PC-3 (cell line): ENCODE measurements at regions not wholly inside any gene's neighbourhood (a gene's known extent, or its start where the extent isn't known, plus 50 kb on each side); places are given as distances from the start of the nearest gene placed in this dataset.

Experiments used
- ATAC-seq: fragments of 200-7000 bp; cut with Tn5 transposase; 2 replicates; pipeline ENCODE4 v1.9.1; 2020; ENCODE audit warnings: mild to moderate bottlenecking, moderate library complexity
- BruUV-seq: library from RNA; stranded (reverse); fragments of 400-500 nt; replicated peaks from 2 replicates; lab custom pipeline; 2021; lab: Mats Ljungman, UMichigan
- CTCF ChIA-PET: fragments of 300-600 bp; sonication (Branson Sonifier 250); formaldehyde crosslinking; loops from one replicate; lab custom pipeline; 2022; ENCODE audit warnings: antibody characterized with exemption; lab: Charles Lee
- POLR2A ChIA-PET: fragments of 300-600 bp; sonication (Branson Sonifier 250); formaldehyde crosslinking; loops from one replicate; lab custom pipeline; 2022; ENCODE audit warnings: antibody characterized with exemption; ENCODE audit not compliant: unreplicated experiment; lab: Charles Lee
- DNase-seq: peaks from one replicate; pipeline ENCODE4 v3.0.0-alpha.2; 2015
- H2AFZ ChIP-seq: fragments of 300-600 bp; sonication (generic); 2 replicates; pipeline ENCODE4 v1.6.0; 2016; ENCODE audit warnings: antibody characterized with exemption, low read length
- H3F3A ChIP-seq: fragments of 300-600 bp; sonication (generic); one replicate; pipeline ENCODE4 v1.6.0; 2017; ENCODE audit warnings: antibody characterized with exemption, low read length, control low read depth, mild to moderate bottlenecking; ENCODE audit not compliant: unreplicated experiment
- H3K27ac ChIP-seq: fragments of 300-600 bp; sonication (generic); 2 replicates; pipeline ENCODE4 v1.5.1; 2016; ENCODE audit warnings: mild to moderate bottlenecking, low read length
- H3K27me3 ChIP-seq: fragments of 300-600 bp; sonication (generic); 2 replicates; pipeline ENCODE4 v1.6.1; 2016; ENCODE audit warnings: low read length, mixed read lengths
- H3K36me3 ChIP-seq: fragments of 300-600 bp; sonication (generic); 2 replicates; pipeline ENCODE4 v1.6.1; 2016; ENCODE audit warnings: low read depth, mixed run types, low read length, mixed read lengths
- H3K4me1 ChIP-seq: fragments of 300-600 bp; sonication (generic); 2 replicates; pipeline ENCODE4 v1.5.1; 2016; ENCODE audit warnings: low read length; ENCODE audit not compliant: insufficient read depth
- H3K4me2 ChIP-seq: fragments of 300-600 bp; sonication (generic); 2 replicates; pipeline ENCODE4 v1.6.0; 2016; ENCODE audit warnings: low read length
- H3K4me3 ChIP-seq: fragments of 300-600 bp; sonication (generic); 2 replicates; pipeline ENCODE4 v1.5.1; 2016; ENCODE audit warnings: mild to moderate bottlenecking, low read length, mixed read lengths
- H3K79me2 ChIP-seq: fragments of 300-600 bp; sonication (generic); 2 replicates; pipeline ENCODE4 v1.6.1; 2017; ENCODE audit warnings: low read length, mixed read lengths
- H3K9ac ChIP-seq: fragments of 300-600 bp; sonication (generic); 2 replicates; pipeline ENCODE4 v1.6.0; 2016; ENCODE audit warnings: mild to moderate bottlenecking, low read length
- H3K9me2 ChIP-seq: fragments of 300-600 bp; sonication (generic); replicated peaks from 2 replicates; pipeline ENCODE4 v1.6.1; 2016; ENCODE audit warnings: mixed run types, low read length, mixed read lengths
- H3K9me3 ChIP-seq: fragments of 300-600 bp; sonication (generic); 2 replicates; pipeline ENCODE4 v1.6.1; 2016; ENCODE audit warnings: low read length, mixed read lengths
- H4K20me1 ChIP-seq: fragments of 300-600 bp; sonication (generic); 2 replicates; pipeline ENCODE4 v1.6.1; 2016; ENCODE audit warnings: low read length, mixed read lengths
- EZH2 ChIP-seq: fragments of 300-600 bp; sonication (generic); IDR thresholded peaks from one replicate; pipeline ENCODE4 v1.6.1; 2017; ENCODE audit warnings: antibody characterized with exemption, mild to moderate bottlenecking, low read length; ENCODE audit not compliant: unreplicated experiment
- EZH2phosphoT487 ChIP-seq: fragments of 300-600 bp; sonication (generic); IDR thresholded peaks from 2 replicates; pipeline ENCODE4 v1.6.1; 2018; ENCODE audit warnings: mild to moderate bottlenecking, antibody characterized with exemption, low read length, borderline replicate concordance
- intact Hi-C: fragments of 100-400 bp; cut with micrococcal nuclease; formaldehyde crosslinking; loops from 2 replicates; pipeline ENCODE4 v1.9.0; 2023
- TF ChIP-seq, protein P1 (sequence below): fragments of 300-600 bp; sonication (generic); conservative IDR thresholded peaks from 2 replicates; pipeline ENCODE4 v1.5.1; 2017; ENCODE audit warnings: antibody characterized with exemption, low read depth, mild to moderate bottlenecking, low read length

DNA sequence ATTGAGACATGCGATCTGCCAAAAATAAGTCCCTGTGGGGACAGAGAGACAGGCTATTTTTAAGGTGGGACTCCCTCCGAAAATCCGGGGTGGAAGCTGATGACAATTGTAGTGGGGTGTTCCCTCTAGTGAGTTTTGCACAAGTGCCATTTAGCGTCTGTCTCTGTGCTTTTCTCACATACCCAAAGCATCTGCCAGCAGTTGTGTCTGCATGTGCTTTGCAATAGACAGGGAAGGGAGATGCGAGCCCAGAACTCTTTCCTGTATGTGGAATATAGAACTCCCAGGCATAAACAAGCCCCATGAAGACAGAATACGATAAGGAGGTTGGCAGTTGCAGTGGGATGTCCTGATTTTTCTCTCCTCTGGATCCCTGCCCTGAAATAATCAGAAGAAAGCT is 282.7 kb upstream of the XYLT1 start:
- Histone ChIP-seq H3K27me3 (no peaks in the 10 kb centered on the region), H3K4me1 (no peaks in the 10 kb centered on the region), H3K79me2 (no peaks in the 10 kb centered on the region), H3K9me2 (no peaks in the 10 kb centered on the region), H3K4me2 (no peak overlapping the region), H4K20me1 (no peaks in the 10 kb centered on the region), H2AFZ (no peak overlapping the region), H3K9me3 (no peaks in the 10 kb centered on the region), H3K4me3 (no peak overlapping the region), H3K36me3 (no peaks in the 10 kb centered on the region), H3F3A (no peaks in the 10 kb centered on the region), H3K9ac (no peak overlapping the region), H3K27ac (no peak overlapping the region)
- ChIA-PET POLR2A (no interaction called here), CTCF (no interaction called here)
- DNase-seq: no peak
- ATAC-seq: no peak
- intact Hi-C loops: no loop called here
- TF ChIP-seq, protein P1, sequence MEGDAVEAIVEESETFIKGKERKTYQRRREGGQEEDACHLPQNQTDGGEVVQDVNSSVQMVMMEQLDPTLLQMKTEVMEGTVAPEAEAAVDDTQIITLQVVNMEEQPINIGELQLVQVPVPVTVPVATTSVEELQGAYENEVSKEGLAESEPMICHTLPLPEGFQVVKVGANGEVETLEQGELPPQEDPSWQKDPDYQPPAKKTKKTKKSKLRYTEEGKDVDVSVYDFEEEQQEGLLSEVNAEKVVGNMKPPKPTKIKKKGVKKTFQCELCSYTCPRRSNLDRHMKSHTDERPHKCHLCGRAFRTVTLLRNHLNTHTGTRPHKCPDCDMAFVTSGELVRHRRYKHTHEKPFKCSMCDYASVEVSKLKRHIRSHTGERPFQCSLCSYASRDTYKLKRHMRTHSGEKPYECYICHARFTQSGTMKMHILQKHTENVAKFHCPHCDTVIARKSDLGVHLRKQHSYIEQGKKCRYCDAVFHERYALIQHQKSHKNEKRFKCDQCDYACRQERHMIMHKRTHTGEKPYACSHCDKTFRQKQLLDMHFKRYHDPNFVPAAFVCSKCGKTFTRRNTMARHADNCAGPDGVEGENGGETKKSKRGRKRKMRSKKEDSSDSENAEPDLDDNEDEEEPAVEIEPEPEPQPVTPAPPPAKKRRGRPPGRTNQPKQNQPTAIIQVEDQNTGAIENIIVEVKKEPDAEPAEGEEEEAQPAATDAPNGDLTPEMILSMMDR: no peak
- BruUV-seq: no TSS peak

DNA sequence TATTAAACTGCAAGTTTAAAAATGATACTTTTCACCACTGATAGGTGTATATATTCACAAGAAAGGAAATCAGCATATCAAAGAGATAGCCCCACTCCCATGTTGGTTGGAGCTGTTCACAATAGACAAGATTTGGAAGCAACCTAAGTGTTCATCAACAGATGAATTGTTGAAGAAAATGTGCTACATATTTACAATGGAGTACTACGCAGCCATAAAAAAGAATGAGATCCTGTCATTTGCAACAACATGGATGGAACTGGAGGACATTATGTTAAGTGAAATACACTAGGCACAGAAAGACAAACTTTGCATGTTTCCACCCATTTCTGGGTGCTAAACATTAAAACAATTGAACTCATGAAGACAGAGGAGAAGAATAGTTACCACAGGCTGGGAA is 278.9 kb upstream of the XYLT1 start:
- Histone ChIP-seq H3K4me2 (no peak overlapping the region), H3F3A (no peaks in the 10 kb centered on the region), H3K4me1 (no peaks in the 10 kb centered on the region), H3K27me3 (no peaks in the 10 kb centered on the region), H3K4me3 (no peak overlapping the region), H3K79me2 (no peaks in the 10 kb centered on the region), H3K9me3 (no peaks in the 10 kb centered on the region), H2AFZ (no peak overlapping the region), H4K20me1 (no peaks in the 10 kb centered on the region), H3K9me2 (no peaks in the 10 kb centered on the region), H3K27ac (no peak overlapping the region), H3K9ac (no peak overlapping the region), H3K36me3 (no peaks in the 10 kb centered on the region)
- BruUV-seq: no TSS peak
- intact Hi-C loops: no loop called here
- TF ChIP-seq EZH2phosphoT487: no peak
- no peak for DNase-seq
- ATAC-seq: no peak
- ChIA-PET CTCF (no interaction called here), POLR2A (no interaction called here)

DNA sequence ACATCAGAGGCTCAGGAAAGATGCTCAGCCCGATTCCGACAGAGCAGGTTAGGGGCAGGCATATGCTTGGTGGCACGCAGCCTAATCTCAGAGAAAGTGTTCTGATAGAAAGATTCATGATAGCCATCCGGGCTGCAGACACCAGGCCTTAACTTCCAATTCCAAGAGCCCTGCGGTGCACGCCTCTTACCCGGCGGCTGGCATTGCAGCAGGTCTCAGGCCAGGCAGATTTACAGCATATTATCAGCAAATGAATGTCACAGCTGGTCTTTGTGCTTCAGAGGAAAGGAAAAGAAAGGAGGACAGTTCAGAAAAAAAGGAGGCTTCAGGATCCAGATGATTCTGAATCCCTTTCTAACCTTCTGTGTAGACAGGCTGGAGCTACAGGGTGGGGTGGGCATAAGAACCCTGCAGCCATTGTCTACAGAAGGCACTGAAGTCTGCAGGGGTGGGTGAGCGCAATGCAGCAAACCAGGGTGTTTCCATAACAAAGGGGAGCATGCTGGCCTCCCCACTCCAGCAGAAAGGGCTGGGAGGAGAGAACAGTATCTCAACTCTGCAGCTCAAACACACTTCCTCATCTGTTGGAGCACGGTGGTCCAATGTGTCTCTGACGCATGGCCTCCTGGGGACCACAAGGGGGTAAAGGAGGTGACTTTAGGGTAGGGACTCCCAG is 277.4 kb upstream of the XYLT1 start:
- ChIA-PET CTCF (no interaction called here), POLR2A (no interaction called here)
- no TSS peak for BruUV-seq
- Histone ChIP-seq H3K9ac (no peak overlapping the region), H3K4me1 (no peaks in the 10 kb centered on the region), H3K4me3 (no peak overlapping the region), H3K9me2 (no peaks in the 10 kb centered on the region), H3K4me2 (no peak overlapping the region), H3F3A (no peaks in the 10 kb centered on the region), H4K20me1 (no peaks in the 10 kb centered on the region), H2AFZ (no peak overlapping the region), H3K36me3 (no peaks in the 10 kb centered on the region), H3K27ac (no peak overlapping the region), H3K9me3 (no peaks in the 10 kb centered on the region), H3K27me3 (no peaks in the 10 kb centered on the region), H3K79me2 (no peaks in the 10 kb centered on the region)
- TF ChIP-seq, protein P1: no peak
- TF ChIP-seq EZH2 (no peak), EZH2phosphoT487 (no peak)
- no peak for DNase-seq
- intact Hi-C loops: no loop called here
- no peak for ATAC-seq
